Calu3 (cell line): ENCODE measurements at regions not wholly inside any gene's neighbourhood (a gene's known extent, or its start where the extent isn't known, plus 50 kb on each side); places are given as distances from the start of the nearest gene placed in this dataset.

Source experiments
- BruUV-seq: library from RNA; stranded (reverse); fragments of 400-500 nt; replicated peaks from 2 replicates; lab custom pipeline; 2021; lab: Mats Ljungman, UMichigan
- CTCF ChIA-PET: fragments of 300-600 bp; sonication (Branson Sonifier 250); formaldehyde crosslinking; loops from one replicate; lab custom pipeline; 2022; ENCODE audit warnings: antibody characterized with exemption; lab: Charles Lee
- DNase-seq: peaks from one replicate; pipeline ENCODE4 v3.0.0; 2022
- H3K27ac Mint-ChIP-seq: one replicate; pipeline ENCODE4 v1.8.0; 2022; ENCODE audit warnings: mixed read lengths; ENCODE audit not compliant: unreplicated experiment
- H3K27me3 Mint-ChIP-seq: one replicate; pipeline ENCODE4 v1.8.0; 2022; ENCODE audit warnings: mixed read lengths; ENCODE audit not compliant: unreplicated experiment
- H3K36me3 Mint-ChIP-seq: one replicate; pipeline ENCODE4 v1.8.0; 2022; ENCODE audit warnings: mild to moderate bottlenecking, moderate library complexity, mixed read lengths; ENCODE audit not compliant: insufficient read depth, unreplicated experiment
- H3K4me1 Mint-ChIP-seq: one replicate; pipeline ENCODE4 v1.8.0; 2022; ENCODE audit warnings: mild to moderate bottlenecking, low read depth, mixed read lengths; ENCODE audit not compliant: unreplicated experiment
- H3K4me3 Mint-ChIP-seq: one replicate; pipeline ENCODE4 v1.8.0; 2022; ENCODE audit warnings: mild to moderate bottlenecking, low read depth, moderate library complexity, mixed read lengths; ENCODE audit not compliant: unreplicated experiment
- H3K9me3 Mint-ChIP-seq: one replicate; pipeline ENCODE4 v1.8.0; 2022; ENCODE audit warnings: low read depth, mixed read lengths; ENCODE audit not compliant: unreplicated experiment
- intact Hi-C: fragments of 100-400 bp; cut with micrococcal nuclease; formaldehyde crosslinking; loops from one replicate; pipeline ENCODE4 v1.10.0; 2022; ENCODE audit not compliant: unreplicated experiment
- TF ChIP-seq, protein P1 (sequence below): fragments of 200-600 bp; IDR thresholded peaks from one replicate; pipeline ENCODE4 v1.8.0; 2022; ENCODE audit warnings: antibody characterized with exemption; ENCODE audit not compliant: unreplicated experiment

DNA sequence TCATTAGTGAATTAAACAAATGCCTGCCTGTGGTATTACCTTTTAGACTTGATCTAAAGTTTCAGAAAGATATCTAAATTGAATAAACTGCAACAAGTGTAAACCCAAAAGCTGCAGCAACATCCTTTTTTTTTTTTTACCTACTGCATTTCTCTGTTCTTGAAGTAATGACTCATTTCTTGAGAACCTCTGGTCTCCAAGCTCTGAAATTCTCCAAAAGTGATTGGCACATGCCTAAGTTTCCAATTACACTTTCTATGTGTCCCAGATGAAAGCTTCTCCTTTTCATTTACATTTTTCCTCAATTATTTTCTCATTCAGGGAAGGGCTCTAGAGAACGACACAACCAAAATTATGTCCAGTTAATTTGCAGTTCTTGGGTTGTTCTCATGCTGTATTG is 435.2 kb upstream of the DCN start:
- CTCF ChIA-PET: interaction anchor here (0.7 to 1.1 kb wide), 2 partner anchors 17 to 127 kb away, joined by 3 to 4 read pairs; no protein-coding TSS in a partner anchor
- no TSS peak for BruUV-seq
- TF ChIP-seq, protein P1, sequence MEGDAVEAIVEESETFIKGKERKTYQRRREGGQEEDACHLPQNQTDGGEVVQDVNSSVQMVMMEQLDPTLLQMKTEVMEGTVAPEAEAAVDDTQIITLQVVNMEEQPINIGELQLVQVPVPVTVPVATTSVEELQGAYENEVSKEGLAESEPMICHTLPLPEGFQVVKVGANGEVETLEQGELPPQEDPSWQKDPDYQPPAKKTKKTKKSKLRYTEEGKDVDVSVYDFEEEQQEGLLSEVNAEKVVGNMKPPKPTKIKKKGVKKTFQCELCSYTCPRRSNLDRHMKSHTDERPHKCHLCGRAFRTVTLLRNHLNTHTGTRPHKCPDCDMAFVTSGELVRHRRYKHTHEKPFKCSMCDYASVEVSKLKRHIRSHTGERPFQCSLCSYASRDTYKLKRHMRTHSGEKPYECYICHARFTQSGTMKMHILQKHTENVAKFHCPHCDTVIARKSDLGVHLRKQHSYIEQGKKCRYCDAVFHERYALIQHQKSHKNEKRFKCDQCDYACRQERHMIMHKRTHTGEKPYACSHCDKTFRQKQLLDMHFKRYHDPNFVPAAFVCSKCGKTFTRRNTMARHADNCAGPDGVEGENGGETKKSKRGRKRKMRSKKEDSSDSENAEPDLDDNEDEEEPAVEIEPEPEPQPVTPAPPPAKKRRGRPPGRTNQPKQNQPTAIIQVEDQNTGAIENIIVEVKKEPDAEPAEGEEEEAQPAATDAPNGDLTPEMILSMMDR: no peak

DNA sequence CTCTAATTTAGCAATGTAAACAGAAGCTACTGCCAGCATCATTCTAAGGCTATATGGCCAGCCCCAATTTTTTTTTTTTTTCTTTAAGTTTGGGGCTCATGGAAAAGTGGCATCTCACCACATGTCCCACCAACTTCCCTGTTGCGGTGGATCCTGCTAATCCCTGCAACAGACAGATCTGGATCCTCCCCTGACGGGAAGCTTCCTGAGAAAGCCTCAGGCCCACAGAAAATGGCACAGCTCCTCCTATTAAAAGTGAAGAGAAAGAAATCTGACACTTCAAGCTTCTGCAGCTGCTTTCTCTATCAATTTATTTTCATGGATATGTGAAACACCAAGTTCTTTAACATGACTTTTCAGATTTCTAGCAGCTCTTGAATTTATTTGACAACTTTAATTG is 433.8 kb upstream of the DCN start:
- TF ChIP-seq, protein P1: no peak
- CTCF ChIA-PET: no interaction called here

More for the DNA sequence above, 435.2 kb upstream of the DCN start:
- no peaks in the 10 kb centered on the region for H3K9me3 Mint-ChIP-seq
- no peaks in the 10 kb centered on the region for H3K36me3 Mint-ChIP-seq
- intact Hi-C loops: no loop called here
- no peak for DNase-seq
- no peaks in the 10 kb centered on the region for H3K27me3 Mint-ChIP-seq
- H3K4me3 Mint-ChIP-seq: no peak overlapping the region
- peaks cover 11% of the 10 kb centered on the region for H3K4me1 Mint-ChIP-seq
- H3K27ac Mint-ChIP-seq: peak overlapping the region; percentile 24

DNA sequence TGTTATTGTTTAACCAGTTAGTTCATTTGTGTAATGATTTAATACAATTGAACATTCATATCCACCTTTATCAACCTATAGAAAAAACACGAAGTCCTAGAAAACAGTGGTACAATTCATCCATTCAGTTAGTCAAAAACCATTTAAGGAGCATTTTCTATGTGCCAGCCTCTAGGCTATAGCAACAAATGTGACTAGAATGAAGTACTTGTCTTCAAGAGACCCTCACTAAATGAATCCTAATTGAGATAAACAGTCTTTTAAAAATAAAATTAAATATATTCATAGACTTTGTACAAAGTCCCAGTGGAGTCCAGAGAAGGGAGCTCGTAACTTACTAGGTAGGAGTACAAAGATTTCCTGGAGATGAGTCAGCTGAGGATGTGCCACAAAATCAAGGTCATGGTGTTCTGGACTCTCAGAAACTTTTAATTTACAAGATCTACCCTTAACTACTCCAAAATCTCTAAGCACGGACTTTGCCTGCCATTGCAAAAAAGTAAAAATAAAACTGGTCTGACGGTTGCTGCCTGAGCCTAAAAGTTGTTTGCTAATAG is 430.7 kb upstream of the DCN start:
- Mint-ChIP-seq H3K36me3 (no peaks in the 10 kb centered on the region), H3K4me3 (no peak overlapping the region), H3K4me1 (peaks cover 6% of the 10 kb centered on the region), H3K27ac (no peak overlapping the region), H3K27me3 (no peaks in the 10 kb centered on the region), H3K9me3 (no peaks in the 10 kb centered on the region)
- CTCF ChIA-PET: no interaction called here
- TF ChIP-seq, protein P1: no peak
- DNase-seq: no peak
- no TSS peak for BruUV-seq
- intact Hi-C loops: no loop called here

More for the DNA sequence above, 433.8 kb upstream of the DCN start:
- H3K36me3 Mint-ChIP-seq: no peaks in the 10 kb centered on the region
- no peak overlapping the region for H3K4me3 Mint-ChIP-seq
- BruUV-seq: no TSS peak
- H3K9me3 Mint-ChIP-seq: no peaks in the 10 kb centered on the region
- no peaks in the 10 kb centered on the region for H3K27me3 Mint-ChIP-seq
- intact Hi-C loops: no loop called here
- DNase-seq: no peak
- H3K4me1 Mint-ChIP-seq: peaks cover 11% of the 10 kb centered on the region
- no peak overlapping the region for H3K27ac Mint-ChIP-seq

DNA sequence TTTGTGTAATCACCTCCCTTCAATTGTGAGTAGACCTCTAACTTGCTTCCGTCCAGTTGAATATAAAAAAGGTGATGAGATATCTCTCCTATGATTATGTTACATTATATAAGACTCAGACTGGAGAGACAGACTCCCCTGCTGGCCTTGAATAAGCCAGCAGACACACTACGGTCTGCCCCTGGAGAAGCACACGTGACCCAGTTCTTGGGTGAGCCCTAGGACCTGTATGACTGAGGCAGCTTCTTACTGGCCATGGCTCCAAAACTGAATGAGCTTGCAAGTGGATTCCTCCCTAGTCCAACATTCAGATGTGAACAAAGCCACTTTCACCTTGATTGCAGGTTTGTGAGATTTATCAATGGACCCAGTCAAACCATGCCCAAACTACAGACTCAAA is 427.9 kb upstream of the DCN start:
- no peak for DNase-seq
- H3K4me1 Mint-ChIP-seq: no peaks in the 10 kb centered on the region
- H3K27ac Mint-ChIP-seq: no peak overlapping the region
- no peaks in the 10 kb centered on the region for H3K36me3 Mint-ChIP-seq
- CTCF ChIA-PET: no interaction called here
- no peaks in the 10 kb centered on the region for H3K9me3 Mint-ChIP-seq
- H3K4me3 Mint-ChIP-seq: no peak overlapping the region
- BruUV-seq: no TSS peak
- intact Hi-C loops: no loop called here
- TF ChIP-seq, protein P1: no peak
- no peaks in the 10 kb centered on the region for H3K27me3 Mint-ChIP-seq
